Neural cell (in vitro differentiated cells): ENCODE measurements at regions not wholly inside any gene's neighbourhood (a gene's known extent, or its start where the extent isn't known, plus 50 kb on each side); places are given as distances from the start of the nearest gene placed in this dataset.

Source experiments
- H2AFZ ChIP-seq: fragments of 200-600, 300-800 bp; sonication (generic), shearing (Covaris generic); 2 replicates; pipeline ENCODE4 v1.6.0; 2014; ENCODE audit warnings: low read depth, mild to moderate bottlenecking, antibody characterized with exemption, low read length, moderate library complexity
- H3F3A ChIP-seq: fragments of 200-600 bp; shearing (Covaris generic); 2 replicates; pipeline ENCODE4 v1.6.1; 2016; ENCODE audit warnings: mild to moderate bottlenecking, moderate library complexity, mixed read lengths, antibody characterized with exemption, low read length; ENCODE audit not compliant: insufficient read depth, poor library complexity, severe bottlenecking
- H3K27ac ChIP-seq: fragments of 200-600, 300-800 bp; sonication (generic), shearing (Covaris generic); 2 replicates; pipeline ENCODE4 v1.5.1; 2014; ENCODE audit warnings: mild to moderate bottlenecking, low read length, moderate library complexity
- H3K27me3 ChIP-seq: fragments of 300-800, 200-600 bp; sonication (generic), shearing (Covaris generic); 2 replicates; pipeline ENCODE4 v1.6.0; 2014; ENCODE audit warnings: mild to moderate bottlenecking, low read depth, low read length, moderate library complexity; ENCODE audit not compliant: insufficient read depth
- H3K36me3 ChIP-seq: fragments of 300-800, 200-600 bp; sonication (generic), shearing (Covaris generic); 2 replicates; pipeline ENCODE4 v1.5.1; 2014; ENCODE audit warnings: mild to moderate bottlenecking, antibody characterized with exemption, low read length, moderate library complexity; ENCODE audit not compliant: insufficient read depth
- H3K4me2 ChIP-seq: fragments of 300-800, 200-600 bp; sonication (generic), shearing (Covaris generic); 2 replicates; pipeline ENCODE4 v1.6.0; 2014; ENCODE audit warnings: mild to moderate bottlenecking, low read length
- H3K4me3 ChIP-seq: fragments of 300-800, 200-600 bp; sonication (generic), shearing (Covaris generic); 2 replicates; pipeline ENCODE4 v1.5.1; 2014; ENCODE audit warnings: mild to moderate bottlenecking, low read length, moderate library complexity
- H3K79me2 ChIP-seq: fragments of 200-600 bp; shearing (Covaris generic); replicated peaks from 2 replicates; pipeline ENCODE4 v1.6.0; 2014; ENCODE audit warnings: mild to moderate bottlenecking, low read length, moderate library complexity; ENCODE audit not compliant: insufficient read depth
- H3K9ac ChIP-seq: fragments of 300-800, 200-600 bp; sonication (generic), shearing (Covaris generic); 2 replicates; pipeline ENCODE4 v1.6.1; 2016; ENCODE audit warnings: mild to moderate bottlenecking, low read length, mixed read lengths
- H3K9me2 ChIP-seq: fragments of 200-600 bp; shearing (Covaris generic); 2 replicates; pipeline ENCODE4 v1.6.1; 2016; ENCODE audit warnings: mild to moderate bottlenecking, low read length, mixed read lengths; ENCODE audit not compliant: insufficient read depth
- H3K9me3 ChIP-seq: fragments of 200-600, 300-800 bp; sonication (generic), shearing (Covaris generic); 2 replicates; pipeline ENCODE4 v1.6.1; 2016; ENCODE audit warnings: mild to moderate bottlenecking, mixed run types, low read length, moderate library complexity, mixed read lengths
- H4K20me1 ChIP-seq: fragments of 200-600 bp; shearing (Covaris generic); 2 replicates; pipeline ENCODE4 v1.6.1; 2016; ENCODE audit warnings: mild to moderate bottlenecking, mixed run types; ENCODE audit not compliant: insufficient read depth
- EP300 ChIP-seq: fragments of 450-650 bp; conservative IDR thresholded peaks from 2 replicates; pipeline ENCODE4 v1.6.1; 2014; ENCODE audit warnings: antibody characterized with exemption, mild to moderate bottlenecking, moderate library complexity; ENCODE audit not compliant: poor library complexity, severe bottlenecking
- EZH2 ChIP-seq: fragments of 200-600, 300-800 bp; shearing (Covaris generic), sonication (generic); IDR thresholded peaks from 2 replicates; pipeline ENCODE4 v1.6.1; 2014; ENCODE audit warnings: antibody characterized with exemption, low read length, borderline replicate concordance, mild to moderate bottlenecking; ENCODE audit not compliant: insufficient read depth, poor library complexity, severe bottlenecking
- MXI1 ChIP-seq: fragments of 450-650 bp; conservative IDR thresholded peaks from 2 replicates; pipeline ENCODE4 v1.6.1; 2014; ENCODE audit warnings: antibody characterized with exemption, mild to moderate bottlenecking; ENCODE audit not compliant: poor library complexity, severe bottlenecking
- POLR2AphosphoS5 ChIP-seq: IDR thresholded peaks from 2 replicates; pipeline ENCODE4 v1.6.1; 2012
- RAD21 ChIP-seq: fragments of 450-650 bp; conservative IDR thresholded peaks from 2 replicates; pipeline ENCODE4 v1.6.1; 2014; ENCODE audit warnings: antibody characterized with exemption, mild to moderate bottlenecking, moderate library complexity
- SMC3 ChIP-seq: fragments of 450-650 bp; conservative IDR thresholded peaks from 2 replicates; pipeline ENCODE4 v1.6.1; 2014; ENCODE audit warnings: antibody characterized with exemption, mild to moderate bottlenecking, moderate library complexity; ENCODE audit not compliant: poor library complexity
- TAF1 ChIP-seq: IDR thresholded peaks from 2 replicates; pipeline ENCODE4 v1.6.1; 2012; ENCODE audit warnings: low read depth
- TF ChIP-seq, protein P1 (sequence below): IDR thresholded peaks from 2 replicates; pipeline ENCODE4 v1.6.1; 2012; ENCODE audit warnings: borderline replicate concordance
- TF ChIP-seq, protein P2 (sequence below): fragments of 450-650 bp; IDR thresholded peaks from 2 replicates; pipeline ENCODE4 v1.5.1; 2014; ENCODE audit warnings: antibody characterized with exemption, mild to moderate bottlenecking, moderate library complexity; ENCODE audit not compliant: poor library complexity, severe bottlenecking

- Histone ChIP-seq H3K9me3 (no peaks in the 10 kb centered on the region), H3K9me2 (no peaks in the 10 kb centered on the region), H3K36me3 (no peaks in the 10 kb centered on the region), H2AFZ (no peak overlapping the region), H4K20me1 (no peaks in the 10 kb centered on the region), H3K9ac (no peak overlapping the region), H3K27ac (no peak overlapping the region), H3K4me2 (no peak overlapping the region), H3K27me3 (no peaks in the 10 kb centered on the region), H3K79me2 (no peaks in the 10 kb centered on the region), H3F3A (no peaks in the 10 kb centered on the region), H3K4me3 (no peak overlapping the region)
- TF ChIP-seq EZH2 (no peak), RAD21 (no peak), SMC3 (no peak), MXI1 (no peak), EP300 (no peak), POLR2AphosphoS5 (no peak), TAF1 (no peak)
- TF ChIP-seq, protein P1, sequence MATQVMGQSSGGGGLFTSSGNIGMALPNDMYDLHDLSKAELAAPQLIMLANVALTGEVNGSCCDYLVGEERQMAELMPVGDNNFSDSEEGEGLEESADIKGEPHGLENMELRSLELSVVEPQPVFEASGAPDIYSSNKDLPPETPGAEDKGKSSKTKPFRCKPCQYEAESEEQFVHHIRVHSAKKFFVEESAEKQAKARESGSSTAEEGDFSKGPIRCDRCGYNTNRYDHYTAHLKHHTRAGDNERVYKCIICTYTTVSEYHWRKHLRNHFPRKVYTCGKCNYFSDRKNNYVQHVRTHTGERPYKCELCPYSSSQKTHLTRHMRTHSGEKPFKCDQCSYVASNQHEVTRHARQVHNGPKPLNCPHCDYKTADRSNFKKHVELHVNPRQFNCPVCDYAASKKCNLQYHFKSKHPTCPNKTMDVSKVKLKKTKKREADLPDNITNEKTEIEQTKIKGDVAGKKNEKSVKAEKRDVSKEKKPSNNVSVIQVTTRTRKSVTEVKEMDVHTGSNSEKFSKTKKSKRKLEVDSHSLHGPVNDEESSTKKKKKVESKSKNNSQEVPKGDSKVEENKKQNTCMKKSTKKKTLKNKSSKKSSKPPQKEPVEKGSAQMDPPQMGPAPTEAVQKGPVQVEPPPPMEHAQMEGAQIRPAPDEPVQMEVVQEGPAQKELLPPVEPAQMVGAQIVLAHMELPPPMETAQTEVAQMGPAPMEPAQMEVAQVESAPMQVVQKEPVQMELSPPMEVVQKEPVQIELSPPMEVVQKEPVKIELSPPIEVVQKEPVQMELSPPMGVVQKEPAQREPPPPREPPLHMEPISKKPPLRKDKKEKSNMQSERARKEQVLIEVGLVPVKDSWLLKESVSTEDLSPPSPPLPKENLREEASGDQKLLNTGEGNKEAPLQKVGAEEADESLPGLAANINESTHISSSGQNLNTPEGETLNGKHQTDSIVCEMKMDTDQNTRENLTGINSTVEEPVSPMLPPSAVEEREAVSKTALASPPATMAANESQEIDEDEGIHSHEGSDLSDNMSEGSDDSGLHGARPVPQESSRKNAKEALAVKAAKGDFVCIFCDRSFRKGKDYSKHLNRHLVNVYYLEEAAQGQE = no peak
- TF ChIP-seq, protein P2, sequence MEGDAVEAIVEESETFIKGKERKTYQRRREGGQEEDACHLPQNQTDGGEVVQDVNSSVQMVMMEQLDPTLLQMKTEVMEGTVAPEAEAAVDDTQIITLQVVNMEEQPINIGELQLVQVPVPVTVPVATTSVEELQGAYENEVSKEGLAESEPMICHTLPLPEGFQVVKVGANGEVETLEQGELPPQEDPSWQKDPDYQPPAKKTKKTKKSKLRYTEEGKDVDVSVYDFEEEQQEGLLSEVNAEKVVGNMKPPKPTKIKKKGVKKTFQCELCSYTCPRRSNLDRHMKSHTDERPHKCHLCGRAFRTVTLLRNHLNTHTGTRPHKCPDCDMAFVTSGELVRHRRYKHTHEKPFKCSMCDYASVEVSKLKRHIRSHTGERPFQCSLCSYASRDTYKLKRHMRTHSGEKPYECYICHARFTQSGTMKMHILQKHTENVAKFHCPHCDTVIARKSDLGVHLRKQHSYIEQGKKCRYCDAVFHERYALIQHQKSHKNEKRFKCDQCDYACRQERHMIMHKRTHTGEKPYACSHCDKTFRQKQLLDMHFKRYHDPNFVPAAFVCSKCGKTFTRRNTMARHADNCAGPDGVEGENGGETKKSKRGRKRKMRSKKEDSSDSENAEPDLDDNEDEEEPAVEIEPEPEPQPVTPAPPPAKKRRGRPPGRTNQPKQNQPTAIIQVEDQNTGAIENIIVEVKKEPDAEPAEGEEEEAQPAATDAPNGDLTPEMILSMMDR = no peak
Measured at GRCh38 chr10:120369856-120370276, 87.2 kb upstream of the PLPP4 start.

DNA sequence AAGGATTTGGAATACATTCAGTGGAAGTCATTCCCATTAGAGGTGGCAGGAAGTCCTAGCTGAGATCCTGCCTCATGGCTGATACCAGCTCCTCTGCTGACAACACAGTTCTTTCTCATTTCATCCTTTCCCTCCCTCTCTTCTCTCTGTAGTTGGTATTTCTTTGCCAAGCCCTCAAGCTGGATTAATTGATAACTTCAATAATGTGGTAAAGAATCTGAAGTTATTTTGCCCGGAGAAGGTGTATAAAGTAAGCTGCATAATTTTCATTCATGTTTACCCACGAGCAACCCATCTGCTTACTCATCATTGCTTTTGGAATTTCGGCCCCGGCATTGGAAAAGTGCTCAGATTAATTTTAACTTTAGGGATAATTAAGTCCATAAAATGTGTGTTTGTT lies 85.2 kb upstream of the PLPP4 start:
- no peaks in the 10 kb centered on the region for H3F3A ChIP-seq
- H3K4me3 ChIP-seq = no peak overlapping the region
- H3K27ac ChIP-seq = no peak overlapping the region
- no peaks in the 10 kb centered on the region for H3K27me3 ChIP-seq
- no peaks in the 10 kb centered on the region for H3K9me3 ChIP-seq
- H4K20me1 ChIP-seq = no peaks in the 10 kb centered on the region
- TF ChIP-seq EP300 (no peak), MXI1 (no peak), SMC3 (no peak), POLR2AphosphoS5 (no peak), TAF1 (no peak), RAD21 (no peak), EZH2 (no peak)
- TF ChIP-seq, protein P1 = no peak
- TF ChIP-seq, protein P2 = no peak
- no peak overlapping the region for H3K9ac ChIP-seq
- no peaks in the 10 kb centered on the region for H3K36me3 ChIP-seq
- no peaks in the 10 kb centered on the region for H3K79me2 ChIP-seq
- H2AFZ ChIP-seq = no peak overlapping the region
- no peak overlapping the region for H3K4me2 ChIP-seq
- no peaks in the 10 kb centered on the region for H3K9me2 ChIP-seq
